SK-N-SH treated with all-trans-retinoic acid at 6 μM for 48 hours (cell line): ENCODE measurements at regions not wholly inside any gene's neighbourhood (a gene's known extent, or its start where the extent isn't known, plus 50 kb on each side); places are given as distances from the start of the nearest gene placed in this dataset.

Source experiments
- ARNTL ChIP-seq: fragments of 450-650 bp; formaldehyde crosslinking; IDR thresholded peaks from 2 replicates; pipeline ENCODE4 v1.5.0; 2020; ENCODE audit warnings: low read depth, mild to moderate bottlenecking, moderate library complexity, borderline replicate concordance
- CREB5 ChIP-seq: fragments of 250-450 bp; sonication (Bioruptor Pico); IDR thresholded peaks from 2 replicates; pipeline ENCODE4 v1.5.1; 2020; ENCODE audit warnings: low read depth, mild to moderate bottlenecking, moderate library complexity
- CSDC2 ChIP-seq: fragments of 250-450 bp; sonication (Bioruptor Pico); IDR thresholded peaks from 2 replicates; pipeline ENCODE4 v1.5.0; 2020; ENCODE audit warnings: mild to moderate bottlenecking, moderate library complexity
- PATZ1 ChIP-seq: fragments of 250-450 bp; sonication (Bioruptor Pico); IDR thresholded peaks from 2 replicates; pipeline ENCODE4 v1.8.0; 2020; ENCODE audit warnings: mild to moderate bottlenecking, moderate library complexity, borderline replicate concordance
- POU6F1 ChIP-seq: fragments of 250-450 bp; sonication (Bioruptor Pico); IDR thresholded peaks from 2 replicates; pipeline ENCODE4 v1.8.0; 2021; ENCODE audit warnings: low read depth, mild to moderate bottlenecking, moderate library complexity, borderline replicate concordance
- RARB ChIP-seq: fragments of 250-450 bp; sonication (Bioruptor Pico); IDR thresholded peaks from 2 replicates; pipeline ENCODE4 v1.8.0; 2021; ENCODE audit warnings: mild to moderate bottlenecking, moderate library complexity
- SNAI2 ChIP-seq: fragments of 250-450 bp; sonication (Bioruptor Pico); IDR thresholded peaks from 2 replicates; pipeline ENCODE4 v1.5.0; 2020; ENCODE audit warnings: mild to moderate bottlenecking, moderate library complexity
- TOX ChIP-seq: fragments of 250-450 bp; sonication (Bioruptor Pico); IDR thresholded peaks from 2 replicates; pipeline ENCODE4 v1.8.0; 2021; ENCODE audit warnings: mild to moderate bottlenecking, moderate library complexity, borderline replicate concordance
- ZFP3 ChIP-seq: fragments of 250-450 bp; sonication (Bioruptor Pico); IDR thresholded peaks from 2 replicates; pipeline ENCODE4 v1.5.0; 2020; ENCODE audit warnings: mild to moderate bottlenecking, moderate library complexity
- ZNF565 ChIP-seq: fragments of 450-650 bp; formaldehyde crosslinking; conservative IDR thresholded peaks from 2 replicates; pipeline ENCODE4 v1.5.0; 2020; ENCODE audit warnings: low read depth, mild to moderate bottlenecking, moderate library complexity
- ZNF8 ChIP-seq: fragments of 450-650 bp; formaldehyde crosslinking; IDR thresholded peaks from 2 replicates; pipeline ENCODE4 v1.5.0; 2020; ENCODE audit warnings: mild to moderate bottlenecking, moderate library complexity

GRCh38 chr17:77398274-77398673 lies 257.5 kb downstream of the SEC14L1 start:
- TF ChIP-seq PATZ1 (CRISPR knock-in tag), result no peak
- no peak for TF ChIP-seq SNAI2
- TF ChIP-seq RARB, result no peak
- TF ChIP-seq CREB5 (CRISPR knock-in tag), result no peak
- no peak for TF ChIP-seq ZNF565 (CRISPR knock-in tag)
- TF ChIP-seq TOX (CRISPR knock-in tag), result no peak
- TF ChIP-seq ZNF8, result no peak
- TF ChIP-seq ARNTL (CRISPR knock-in tag), result no peak
- no peak for TF ChIP-seq POU6F1 (CRISPR knock-in tag)
- TF ChIP-seq CSDC2 (CRISPR knock-in tag), result no peak
- TF ChIP-seq ZFP3 (CRISPR knock-in tag), result no peak
